GM12872 (cell line): ENCODE measurements at regions not wholly inside any gene's neighbourhood (a gene's known extent, or its start where the extent isn't known, plus 50 kb on each side); places are given as distances from the start of the nearest gene placed in this dataset.

Experiments
- TF ChIP-seq, protein P1 (sequence below): IDR thresholded peaks from 3 replicates; pipeline ENCODE4 v1.5.1; 2011; ENCODE audit warnings: low read depth, mild to moderate bottlenecking, low read length, moderate library complexity; ENCODE audit not compliant: insufficient read depth

DNA sequence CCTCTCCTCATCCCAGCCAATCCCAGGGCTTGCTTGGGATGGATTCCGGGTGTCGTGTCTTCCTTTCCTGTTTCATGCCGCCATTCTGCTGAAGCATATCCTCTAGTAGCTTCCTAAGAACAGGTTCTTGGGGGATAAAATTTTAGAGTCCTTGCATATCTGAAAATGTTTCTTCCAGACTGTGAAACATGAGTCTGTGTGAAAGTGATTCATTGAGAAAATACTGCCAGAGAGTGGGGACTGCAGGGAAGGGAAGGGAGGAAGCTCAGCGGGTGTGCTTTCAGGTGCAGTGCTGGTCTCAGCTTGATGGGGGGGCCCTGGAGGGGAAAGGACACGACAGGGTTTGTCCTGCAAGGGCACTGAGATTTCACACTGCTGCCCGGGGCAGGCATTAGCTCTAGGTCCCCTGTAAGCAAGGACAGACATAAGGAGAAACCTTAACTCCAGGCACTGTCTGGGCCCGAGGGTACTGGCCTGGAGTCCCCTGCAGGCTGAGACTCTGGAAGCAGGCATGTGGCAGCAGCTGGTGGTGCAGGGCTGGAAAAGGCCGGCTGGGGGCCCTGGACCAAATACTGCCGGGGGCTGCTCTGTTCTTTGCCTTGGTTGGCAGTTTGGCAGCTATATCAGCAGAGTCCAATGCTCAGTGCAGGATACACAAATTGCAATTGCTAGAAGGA, 97.6 kb upstream of the HS6ST1 start:
- TF ChIP-seq, protein P1, sequence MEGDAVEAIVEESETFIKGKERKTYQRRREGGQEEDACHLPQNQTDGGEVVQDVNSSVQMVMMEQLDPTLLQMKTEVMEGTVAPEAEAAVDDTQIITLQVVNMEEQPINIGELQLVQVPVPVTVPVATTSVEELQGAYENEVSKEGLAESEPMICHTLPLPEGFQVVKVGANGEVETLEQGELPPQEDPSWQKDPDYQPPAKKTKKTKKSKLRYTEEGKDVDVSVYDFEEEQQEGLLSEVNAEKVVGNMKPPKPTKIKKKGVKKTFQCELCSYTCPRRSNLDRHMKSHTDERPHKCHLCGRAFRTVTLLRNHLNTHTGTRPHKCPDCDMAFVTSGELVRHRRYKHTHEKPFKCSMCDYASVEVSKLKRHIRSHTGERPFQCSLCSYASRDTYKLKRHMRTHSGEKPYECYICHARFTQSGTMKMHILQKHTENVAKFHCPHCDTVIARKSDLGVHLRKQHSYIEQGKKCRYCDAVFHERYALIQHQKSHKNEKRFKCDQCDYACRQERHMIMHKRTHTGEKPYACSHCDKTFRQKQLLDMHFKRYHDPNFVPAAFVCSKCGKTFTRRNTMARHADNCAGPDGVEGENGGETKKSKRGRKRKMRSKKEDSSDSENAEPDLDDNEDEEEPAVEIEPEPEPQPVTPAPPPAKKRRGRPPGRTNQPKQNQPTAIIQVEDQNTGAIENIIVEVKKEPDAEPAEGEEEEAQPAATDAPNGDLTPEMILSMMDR: no peak

DNA sequence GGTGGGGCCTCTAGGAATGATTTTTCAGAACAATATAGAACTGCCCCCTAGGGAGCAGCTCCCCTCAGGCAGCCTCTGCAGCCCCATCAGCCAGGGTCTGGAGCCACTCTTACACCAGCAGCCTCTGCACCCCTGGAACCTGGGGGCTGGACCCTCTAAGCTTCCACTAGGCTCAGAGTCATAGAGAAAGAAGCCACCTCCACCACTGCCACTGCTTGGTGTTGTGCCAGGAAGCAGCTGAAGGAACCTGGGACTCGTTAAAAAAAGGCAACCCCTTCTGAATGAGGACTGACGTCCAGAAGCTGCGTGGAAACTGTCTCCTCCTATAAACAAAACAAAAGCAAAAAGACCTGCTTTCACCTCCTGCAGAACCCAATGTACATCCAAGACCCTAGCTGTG, 98.1 kb upstream of the HS6ST1 start:
- TF ChIP-seq, protein P1: no peak

DNA sequence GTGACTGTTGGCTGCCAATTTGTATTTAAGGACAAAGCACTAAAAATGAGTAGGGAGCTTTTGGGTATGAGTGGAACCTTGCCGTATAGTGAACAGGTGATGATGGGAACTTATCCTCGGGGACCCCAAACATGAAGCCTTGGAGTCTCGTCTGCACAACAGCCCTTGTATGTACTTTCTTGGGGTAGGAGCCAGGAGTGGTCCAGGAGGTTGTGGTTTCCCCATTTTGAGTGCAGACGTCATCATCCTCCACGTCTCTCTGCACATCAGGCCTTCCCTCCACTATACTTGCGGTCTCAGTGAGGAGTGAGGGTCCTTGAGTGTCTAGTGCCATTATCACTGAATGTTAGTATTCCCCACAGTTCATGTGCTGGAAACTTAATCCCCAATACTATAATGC, 101.5 kb upstream of the HS6ST1 start:
- TF ChIP-seq, protein P1: no peak

DNA sequence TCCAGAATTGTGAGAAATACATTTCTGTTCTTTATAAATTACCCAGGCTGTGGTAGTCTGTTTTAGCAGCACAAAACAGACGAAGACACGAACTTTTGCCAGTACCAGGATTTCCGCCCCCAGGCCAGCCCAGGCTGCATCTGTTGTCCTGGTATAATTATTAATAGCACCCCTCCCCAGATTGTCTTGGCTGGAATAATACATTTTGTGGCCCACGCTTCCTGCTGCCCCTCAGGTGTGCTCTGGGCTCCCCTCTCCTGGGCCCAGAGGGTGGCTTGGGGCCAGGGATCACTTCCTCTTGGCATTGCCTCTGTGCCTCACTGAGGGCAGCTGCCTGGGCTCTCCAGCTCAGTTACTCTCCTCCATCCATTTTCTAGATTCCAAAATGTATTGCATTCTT, 102.1 kb upstream of the HS6ST1 start:
- TF ChIP-seq, protein P1: no peak

DNA sequence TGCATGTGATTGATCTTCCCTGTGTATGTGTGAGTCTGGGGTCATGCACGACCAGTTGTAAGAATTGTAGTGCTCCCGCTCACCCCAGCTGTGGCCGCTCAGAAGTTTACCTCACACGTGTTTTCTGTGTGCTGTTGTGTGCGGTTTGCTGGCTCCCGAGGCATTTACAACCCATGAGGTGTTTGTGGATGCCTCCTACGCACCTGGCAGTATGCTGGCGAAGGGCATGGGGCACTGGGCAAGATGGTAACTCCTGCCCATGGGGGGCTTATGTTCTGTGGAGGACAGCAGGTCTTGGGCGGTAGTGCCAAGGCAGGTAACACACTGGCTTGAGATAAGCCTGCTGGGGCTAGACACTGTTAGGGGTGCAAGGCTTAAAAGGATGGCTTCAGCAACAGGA, 102.6 kb upstream of the HS6ST1 start:
- TF ChIP-seq, protein P1: no peak

DNA sequence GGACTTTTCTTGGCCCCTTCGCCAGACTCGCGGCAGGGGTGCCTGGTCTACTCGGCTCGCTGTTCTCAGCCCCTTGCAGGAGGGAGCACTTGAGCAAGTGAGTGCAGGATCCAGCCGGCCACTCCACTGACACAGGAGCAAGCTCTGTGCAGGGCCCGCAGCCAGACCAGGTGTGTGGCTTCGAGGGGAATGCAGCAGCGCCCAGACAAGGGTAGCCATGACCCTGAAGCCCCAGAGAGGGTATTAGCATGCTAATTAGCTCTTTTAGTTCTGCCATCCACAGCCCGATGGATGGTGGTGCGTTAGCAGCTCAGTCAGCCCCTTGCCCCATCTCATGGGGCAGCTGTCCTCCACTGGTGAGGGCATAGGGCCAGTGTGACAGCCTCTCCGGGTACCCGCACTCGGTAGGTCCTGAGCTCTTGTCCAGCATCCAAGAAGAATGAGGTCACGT, 103.2 kb upstream of the HS6ST1 start:
- TF ChIP-seq, protein P1: no peak

DNA sequence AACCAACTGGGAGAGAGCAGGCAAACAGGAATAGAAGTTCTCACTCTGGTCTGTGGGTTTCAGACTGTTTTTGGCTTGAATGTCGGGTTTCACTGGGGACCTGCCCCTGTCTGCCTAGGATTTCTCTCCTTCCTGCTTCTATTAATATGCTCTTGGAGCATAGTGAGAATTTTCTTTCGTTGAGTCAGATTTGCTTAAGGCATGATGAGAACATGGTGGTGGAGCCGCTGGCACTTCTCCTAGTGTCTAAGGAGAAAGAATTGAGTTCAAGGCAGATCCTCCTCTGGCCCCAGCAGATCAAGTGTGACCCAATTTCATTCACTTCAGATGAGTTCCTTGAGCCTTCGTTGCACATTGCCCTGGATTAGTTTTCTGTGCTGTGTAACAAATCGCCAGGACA, 103.9 kb upstream of the HS6ST1 start:
- TF ChIP-seq, protein P1: no peak
